Stimulated activated CD4-positive, alpha-beta T cell treated with anti-CD3 and anti-CD28 coated beads, Interleukin-1b, Interleukin-23, amount 100 ng/mL, for 48 hours (primary cell): ENCODE measurements at regions not wholly inside any gene's neighbourhood (a gene's known extent, or its start where the extent isn't known, plus 50 kb on each side); places are given as distances from the start of the nearest gene placed in this dataset.

ENCODE experiments used
- DNase-seq: peaks from one replicate; pipeline ENCODE4 v3.0.0-alpha.2; 2020

DNA sequence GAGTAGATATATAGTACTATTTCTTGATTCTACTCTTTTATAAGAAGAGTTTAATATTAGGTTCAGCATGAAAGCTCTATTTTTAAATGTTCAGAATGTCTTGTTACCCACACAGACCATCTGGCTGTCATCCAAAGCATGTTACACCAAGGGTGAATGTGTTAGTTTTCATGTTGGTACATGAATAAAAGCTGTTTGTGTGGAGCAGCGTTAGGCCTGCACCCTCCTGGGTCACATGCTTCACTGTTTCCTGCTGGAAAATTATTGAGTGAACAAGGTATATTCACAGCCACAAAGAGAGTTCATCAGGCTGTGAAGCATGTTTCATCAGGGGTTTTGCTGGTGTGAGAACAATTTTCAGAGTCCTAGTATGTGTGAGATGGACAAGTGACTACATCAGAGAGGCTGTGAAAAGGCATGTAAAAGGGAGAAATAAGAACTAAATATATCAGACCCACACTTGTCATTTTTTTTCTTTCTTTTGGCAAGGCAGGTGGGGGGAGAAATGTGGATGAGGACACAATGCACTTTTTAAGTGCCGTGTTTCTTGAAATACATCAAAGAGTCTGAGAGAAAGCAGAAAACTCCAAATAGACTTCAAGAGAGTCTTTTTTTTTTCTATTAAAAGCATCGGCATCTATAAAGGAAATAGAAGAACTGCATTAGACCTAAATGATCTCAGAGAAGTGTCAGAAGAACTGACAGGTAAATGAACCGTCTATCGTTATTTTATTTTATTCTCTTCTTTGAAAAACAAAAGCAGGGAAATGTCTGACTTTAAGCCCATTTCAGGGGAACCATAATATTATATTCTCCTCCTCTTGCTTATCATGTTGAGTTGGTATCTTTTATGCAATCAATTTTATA, 2429.7 kb downstream of the PCDH7 start:
- DNase-seq = no peak

DNA sequence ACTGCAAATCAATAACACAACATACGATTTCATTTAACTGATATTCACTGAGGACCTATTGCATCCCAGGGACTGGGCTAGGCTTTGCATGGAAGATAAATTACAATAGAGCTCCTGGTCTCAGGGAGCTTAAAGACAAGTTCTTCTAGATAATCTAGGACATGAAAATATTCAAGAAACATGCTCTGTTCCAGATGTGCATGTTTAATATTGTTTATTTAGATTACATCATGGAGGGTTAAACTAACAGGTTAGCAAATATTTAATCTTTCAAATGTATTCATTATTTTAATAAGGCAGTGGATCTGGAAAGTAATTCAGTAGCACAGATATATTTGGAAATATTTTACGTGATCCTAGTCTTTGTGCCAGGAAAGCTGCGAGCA, 2430.3 kb downstream of the PCDH7 start:
- DNase-seq = no peak

DNA sequence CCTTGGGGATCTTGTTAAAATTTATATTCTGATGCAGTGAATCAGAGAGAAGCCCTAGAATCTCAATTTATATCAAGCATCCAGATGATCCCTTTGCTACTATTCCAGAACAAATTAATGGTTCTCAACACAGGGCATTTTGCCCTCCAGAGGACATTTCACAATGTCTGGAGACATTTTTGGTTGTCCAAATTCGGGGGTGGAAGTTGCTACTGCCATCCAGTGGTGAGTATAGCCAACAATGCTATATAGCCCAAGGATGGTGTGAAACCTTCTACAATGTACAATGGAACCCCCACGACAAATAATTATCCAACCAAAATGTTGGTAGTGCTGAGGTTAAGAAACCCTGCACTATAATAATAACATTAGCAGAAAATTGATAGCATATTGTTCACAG, 2440.0 kb downstream of the PCDH7 start:
- no peak for DNase-seq

- DNase-seq = no peak
These were observed 2441.0 kb downstream of the PCDH7 start for GRCh38 chr4:33161202-33161601.

GRCh38 chr4:33162122-33162521, 2442.0 kb downstream of the PCDH7 start:
- no peak for DNase-seq

DNA sequence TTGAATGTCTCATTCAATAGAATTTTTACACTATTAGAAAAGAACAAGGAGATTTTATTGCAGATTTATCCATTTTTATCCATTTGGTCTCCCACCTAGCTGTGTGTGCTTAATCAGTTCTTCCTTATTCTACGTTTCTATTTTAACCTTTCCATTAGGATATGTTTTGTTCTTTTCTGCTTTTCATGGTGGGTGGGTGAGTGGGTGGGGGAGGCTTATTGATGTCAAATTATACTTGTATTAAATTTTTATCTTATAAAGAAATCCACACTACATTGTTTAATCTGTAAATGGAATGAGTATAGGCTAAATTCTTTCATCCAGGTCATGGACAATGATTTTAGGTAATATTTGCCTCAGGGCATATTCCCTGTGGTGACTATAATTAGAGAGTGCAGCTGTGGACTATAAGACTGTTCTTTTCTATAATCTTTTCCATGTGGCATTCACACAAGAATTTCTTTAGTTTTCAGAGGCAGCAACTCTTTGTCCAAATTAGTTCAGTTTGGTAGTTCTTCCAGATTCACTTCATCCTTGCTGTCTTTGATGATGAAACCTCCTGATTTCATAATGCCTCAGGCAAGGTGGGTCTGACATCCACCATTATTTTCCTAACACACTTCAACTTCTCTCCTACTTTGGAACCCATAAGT, 2451.8 kb downstream of the PCDH7 start:
- DNase-seq = no peak

DNA sequence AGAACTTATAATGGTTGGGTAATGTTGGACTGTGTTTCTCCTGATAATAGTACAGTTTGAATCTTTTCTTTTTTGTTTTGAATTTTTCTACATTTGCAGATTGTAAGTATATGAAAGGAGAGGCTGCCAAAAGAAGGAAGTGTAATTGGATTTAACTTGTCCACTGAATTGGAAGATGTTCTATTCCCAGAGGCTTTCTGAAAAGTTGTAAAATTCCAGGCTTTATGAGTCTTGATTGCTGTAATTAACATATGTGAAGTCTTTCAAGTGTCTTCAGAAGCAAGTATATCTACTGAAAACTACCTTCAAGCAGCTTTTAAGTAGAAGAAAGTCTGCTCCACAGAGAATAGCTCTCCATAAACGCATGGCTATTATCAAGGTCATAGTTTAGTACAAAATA, 2456.4 kb downstream of the PCDH7 start:
- DNase-seq = no peak

DNA sequence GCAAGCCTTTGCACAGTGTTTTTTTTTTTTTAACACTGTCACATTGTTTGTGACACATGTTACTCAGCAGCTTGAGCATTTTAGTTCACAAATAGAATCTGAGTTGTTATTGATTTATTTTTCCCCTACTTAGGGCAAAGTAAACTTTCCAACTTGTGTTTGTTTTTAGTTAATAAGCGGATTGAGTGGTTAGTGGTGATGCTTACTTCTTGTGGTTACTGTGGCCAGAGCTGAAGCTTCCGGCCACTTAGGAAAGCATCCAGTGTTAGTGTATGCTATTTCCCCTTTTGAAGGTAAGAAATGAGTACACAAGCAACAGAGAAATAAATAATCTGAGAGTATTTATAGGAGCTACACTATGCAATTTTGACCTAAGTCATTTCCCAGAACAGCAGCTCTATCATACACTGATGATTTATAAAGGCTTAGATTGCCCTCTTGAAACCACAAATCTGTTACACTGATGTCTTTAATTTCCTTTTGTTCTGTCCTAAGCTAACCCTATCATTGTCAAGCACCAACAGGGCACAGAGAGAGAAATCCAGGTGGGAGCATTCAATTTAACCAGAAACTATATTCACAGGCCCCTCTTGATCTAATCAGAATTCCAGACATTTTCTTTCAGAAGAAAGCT, 2464.6 kb downstream of the PCDH7 start:
- no peak for DNase-seq

GRCh38 chr4:33187035-33187434, 2466.9 kb downstream of the PCDH7 start:
- DNase-seq = no peak

DNA sequence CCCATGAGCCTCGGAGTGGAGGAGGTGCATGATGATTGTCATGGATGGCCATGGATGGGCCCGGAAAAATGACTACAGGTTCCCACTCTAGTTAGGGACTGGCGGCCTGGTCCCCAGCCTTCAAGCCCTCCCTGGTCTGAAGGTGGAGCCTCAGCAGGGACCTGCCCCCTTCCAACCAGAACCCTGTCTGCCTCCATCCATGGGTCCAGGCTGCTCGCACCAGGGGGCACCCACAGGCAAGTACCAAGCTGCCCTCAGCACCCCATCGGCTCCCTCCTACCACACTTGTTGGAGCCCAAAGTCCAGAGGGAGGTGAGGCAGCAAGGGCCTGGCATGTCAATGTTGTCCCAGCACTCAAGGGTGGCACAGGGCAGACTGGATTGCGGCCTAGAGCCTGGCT, 2468.6 kb downstream of the PCDH7 start:
- DNase-seq = no peak

- no peak for DNase-seq
These were observed 2469.0 kb downstream of the PCDH7 start for GRCh38 chr4:33189169-33189568.

DNA sequence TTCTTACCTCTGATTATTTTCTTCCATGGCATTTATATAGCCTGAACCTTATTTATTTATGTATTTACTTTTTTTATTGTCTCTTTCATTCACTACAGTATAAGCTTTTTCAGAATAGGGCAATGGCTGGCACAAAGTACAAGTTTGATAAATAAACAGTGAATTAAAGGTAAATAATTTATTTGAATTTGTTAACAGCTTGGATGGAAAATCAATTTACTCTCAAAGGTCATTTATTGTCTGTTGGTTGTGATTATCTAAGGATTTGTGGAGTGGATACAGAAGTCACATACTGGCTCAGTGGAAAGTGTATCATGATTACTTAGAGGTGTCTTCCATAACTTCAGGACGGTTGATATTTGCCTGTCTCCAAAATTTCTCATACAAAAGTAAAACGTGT, 2472.9 kb downstream of the PCDH7 start:
- DNase-seq = no peak

- DNase-seq = no peak
These were observed 2480.2 kb downstream of the PCDH7 start for GRCh38 chr4:33200377-33200776.

- DNase-seq = no peak
These were observed 2498.1 kb downstream of the PCDH7 start for GRCh38 chr4:33218238-33218637.

DNA sequence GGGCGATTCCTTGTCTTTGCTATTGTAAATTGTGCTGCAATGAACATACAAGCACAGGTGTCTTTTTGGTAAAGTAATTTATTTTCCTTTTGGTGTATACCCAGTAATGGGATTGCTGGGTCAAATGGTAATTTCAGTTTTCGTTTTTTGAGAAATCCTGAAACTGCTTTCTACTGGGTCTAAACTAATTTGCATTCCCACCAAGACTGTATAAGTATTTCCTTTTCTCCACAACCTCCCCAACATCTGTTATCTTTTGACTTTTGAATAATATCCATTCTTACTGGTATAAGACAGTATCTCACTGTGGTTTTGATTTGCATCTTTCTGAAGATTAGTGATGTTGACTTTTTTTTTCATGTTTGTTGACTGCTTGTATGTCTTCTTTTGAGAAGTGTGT, 2506.0 kb downstream of the PCDH7 start:
- DNase-seq = no peak

GRCh38 chr4:33226783-33227182, 2506.6 kb downstream of the PCDH7 start:
- DNase-seq = no peak

DNA sequence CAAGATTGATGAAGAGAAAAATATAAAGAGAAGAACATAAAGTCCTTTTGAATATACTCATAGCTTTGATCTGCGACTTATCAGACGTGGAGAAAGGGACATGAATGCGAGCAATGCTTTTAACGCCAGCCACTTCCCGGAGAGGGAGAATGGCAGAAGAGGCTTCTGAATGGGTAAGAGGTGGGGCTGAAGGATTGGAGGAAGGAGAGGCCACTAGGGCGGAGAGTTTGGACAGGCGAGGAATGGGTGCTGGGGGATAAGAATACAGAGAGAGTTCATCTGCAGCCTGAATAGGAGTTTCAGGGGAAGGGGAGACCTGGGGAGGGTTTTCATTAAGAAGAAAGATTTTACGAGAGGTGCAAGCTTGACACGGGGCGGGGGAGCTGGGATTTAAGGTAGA, 2534.9 kb downstream of the PCDH7 start:
- no peak for DNase-seq

DNA sequence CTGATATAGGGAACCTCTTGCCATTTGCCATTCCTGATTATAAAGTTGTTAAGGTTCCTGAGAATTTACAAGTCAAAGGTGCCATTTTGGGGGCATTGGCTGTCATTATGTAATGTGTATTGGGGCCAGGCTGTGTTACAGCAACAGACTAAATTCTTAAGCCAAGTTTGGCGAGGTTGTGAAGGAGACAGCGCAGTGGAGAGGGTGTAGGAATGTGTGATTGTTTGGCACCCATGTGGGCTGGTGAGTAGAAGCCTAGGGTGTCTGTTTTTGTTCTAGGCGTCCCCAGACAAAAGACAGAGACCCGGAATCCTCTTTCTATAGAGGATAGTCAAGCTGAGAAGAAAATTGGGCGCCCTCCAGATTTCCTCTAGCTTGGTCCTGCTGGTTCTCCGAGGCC, 2535.3 kb downstream of the PCDH7 start:
- DNase-seq = no peak

DNA sequence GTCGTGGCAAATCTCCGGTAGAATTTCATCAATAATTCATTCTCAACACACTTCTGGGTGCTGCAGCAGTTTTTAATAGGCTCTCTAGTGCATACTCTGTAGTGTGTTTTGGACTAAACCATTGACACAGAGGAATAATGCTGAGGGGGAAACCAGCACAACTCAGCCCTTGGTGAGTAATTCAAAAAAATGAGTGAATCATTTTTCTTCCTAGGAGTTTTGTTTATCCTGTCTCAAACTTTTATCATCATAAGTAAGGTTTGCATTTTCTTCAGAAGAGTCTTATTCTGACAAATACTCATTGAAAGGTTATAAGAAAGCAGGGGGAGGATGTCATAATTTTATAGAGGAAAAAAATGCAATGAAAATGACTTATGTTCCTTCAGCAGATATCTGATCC, 2542.7 kb downstream of the PCDH7 start:
- DNase-seq = no peak

DNA sequence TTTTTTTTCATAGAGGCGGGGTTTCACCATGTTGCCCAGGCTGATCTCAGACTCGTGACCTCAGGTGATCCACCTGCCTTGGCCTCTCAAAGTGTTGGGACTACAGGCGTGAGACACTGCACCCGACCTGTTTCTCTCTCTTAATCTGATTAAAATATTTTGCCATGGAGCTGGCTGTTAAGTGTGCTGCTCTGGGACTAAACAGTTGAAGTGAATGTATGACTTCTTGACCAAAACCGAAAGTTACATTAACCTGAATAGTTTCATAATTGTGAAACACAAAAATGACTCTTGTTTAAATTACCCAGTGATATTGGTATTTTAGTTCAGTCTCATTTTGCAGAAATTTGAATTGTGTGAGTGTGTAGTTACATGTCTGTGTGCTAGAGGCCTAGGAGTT, 2548.6 kb downstream of the PCDH7 start:
- no peak for DNase-seq

- DNase-seq = no peak
These were observed 2550.2 kb downstream of the PCDH7 start for GRCh38 chr4:33270403-33270802.

DNA sequence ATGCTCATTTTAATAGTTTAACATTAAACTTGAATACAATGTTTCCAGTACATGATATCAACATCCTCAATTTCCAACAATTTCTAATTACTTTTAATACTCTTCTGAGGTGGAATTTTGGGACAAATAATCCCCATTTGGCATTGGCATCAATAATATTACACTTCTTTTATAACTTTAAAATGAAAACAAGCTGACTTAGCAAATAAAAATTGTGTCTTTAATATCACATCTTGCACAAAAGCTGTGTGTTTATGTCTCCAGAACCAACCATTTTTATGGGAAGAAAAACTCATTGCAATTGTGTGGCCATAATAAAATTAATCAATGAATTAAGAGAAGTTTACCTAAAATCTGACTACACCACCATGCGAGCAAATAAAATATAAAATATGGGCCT, 2552.6 kb downstream of the PCDH7 start:
- no peak for DNase-seq

- no peak for DNase-seq
These were observed 2563.6 kb downstream of the PCDH7 start for GRCh38 chr4:33283818-33284217.

DNA sequence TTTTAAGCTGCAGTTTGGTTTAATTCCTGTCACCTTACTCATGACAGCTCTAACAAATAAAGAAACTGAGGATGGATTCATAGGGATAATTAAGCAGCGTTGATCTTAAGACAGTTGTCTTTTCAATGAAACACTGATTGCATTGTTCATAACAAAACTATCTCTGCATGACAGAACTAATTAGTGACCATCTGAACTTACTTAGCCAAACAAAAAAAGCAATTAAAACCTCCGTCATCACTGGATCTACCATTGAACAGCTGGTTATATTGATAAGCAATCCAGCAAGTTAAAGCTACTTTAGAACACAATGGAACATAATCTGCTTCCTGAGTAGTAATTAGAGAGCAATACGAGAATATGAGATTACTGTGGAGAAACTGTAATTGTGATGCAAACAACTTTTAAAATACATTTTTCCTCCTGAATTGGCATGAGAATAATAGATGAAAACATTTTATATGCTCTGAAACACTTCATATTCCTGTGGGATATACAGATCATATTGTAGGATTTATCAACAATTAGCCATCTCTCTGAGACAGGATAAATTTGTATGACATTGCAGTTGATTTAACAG, 2576.8 kb downstream of the PCDH7 start:
- DNase-seq = no peak
